Loucy (cell line): ENCODE measurements at regions not wholly inside any gene's neighbourhood (a gene's known extent, or its start where the extent isn't known, plus 50 kb on each side); places are given as distances from the start of the nearest gene placed in this dataset.

ENCODE experiments used
- H2AFZ ChIP-seq: fragments of 200-600 bp; sonication (generic); 2 replicates; pipeline ENCODE4 v1.6.0; 2016; ENCODE audit warnings: antibody characterized with exemption, mild to moderate bottlenecking, low read length, moderate library complexity
- H3F3A ChIP-seq: fragments of 200-600 bp; 2 replicates; pipeline ENCODE4 v1.6.0; 2016; ENCODE audit warnings: antibody characterized with exemption, low read depth, mild to moderate bottlenecking
- H3K27me3 ChIP-seq: fragments of 200-600 bp; sonication (generic); 2 replicates; pipeline ENCODE4 v1.6.1; 2014; ENCODE audit warnings: low read length, mild to moderate bottlenecking; ENCODE audit not compliant: insufficient read depth, poor library complexity, severe bottlenecking
- H3K36me3 ChIP-seq: fragments of 200-600 bp; sonication (generic); 2 replicates; pipeline ENCODE4 v1.6.1; 2016; ENCODE audit warnings: low read length; ENCODE audit not compliant: insufficient read depth
- H3K4me1 ChIP-seq: fragments of 200-600 bp; sonication (generic); 2 replicates; pipeline ENCODE4 v1.5.1; 2014; ENCODE audit warnings: low read length, mild to moderate bottlenecking; ENCODE audit not compliant: insufficient read depth, poor library complexity, severe bottlenecking
- H3K4me2 ChIP-seq: fragments of 200-600 bp; sonication (generic); 2 replicates; pipeline ENCODE4 v1.6.0; 2014; ENCODE audit warnings: antibody characterized with exemption, low read length, low read depth, mild to moderate bottlenecking; ENCODE audit not compliant: poor library complexity, severe bottlenecking
- H3K4me3 ChIP-seq: fragments of 200-600 bp; sonication (generic); 2 replicates; pipeline ENCODE4 v1.5.1; 2014; ENCODE audit warnings: low read length, mild to moderate bottlenecking, mixed read lengths; ENCODE audit not compliant: poor library complexity, severe bottlenecking
- H3K79me2 ChIP-seq: fragments of 200-600 bp; sonication (generic); 2 replicates; pipeline ENCODE4 v1.6.1; 2014; ENCODE audit warnings: low read length; ENCODE audit not compliant: insufficient read depth
- H3K9ac ChIP-seq: fragments of 200-600 bp; sonication (generic); 2 replicates; pipeline ENCODE4 v1.6.0; 2014; ENCODE audit warnings: mild to moderate bottlenecking, low read depth, low read length, moderate library complexity; ENCODE audit not compliant: poor library complexity, severe bottlenecking
- H3K9me2 ChIP-seq: fragments of 200-600 bp; sonication (generic); replicated peaks from 2 replicates; pipeline ENCODE4 v1.6.1; 2016; ENCODE audit warnings: low read depth, low read length, mixed read lengths
- H3K9me3 ChIP-seq: fragments of 200-600 bp; sonication (generic); 2 replicates; pipeline ENCODE4 v1.6.1; 2014; ENCODE audit warnings: mild to moderate bottlenecking, antibody characterized with exemption, low read length, low read depth; ENCODE audit not compliant: insufficient read depth
- H4K20me1 ChIP-seq: fragments of 200-600 bp; sonication (generic); 2 replicates; pipeline ENCODE4 v1.6.0; 2014; ENCODE audit warnings: antibody characterized with exemption, low read length, mild to moderate bottlenecking; ENCODE audit not compliant: insufficient read depth, poor library complexity, severe bottlenecking
- CTCF ChIP-seq: fragments of 200-600 bp; sonication (generic); conservative IDR thresholded peaks from 2 replicates; pipeline ENCODE4 v1.5.1; 2014; ENCODE audit warnings: mild to moderate bottlenecking, antibody characterized with exemption, low read length
- EZH2phosphoT487 ChIP-seq: fragments of 200-600 bp; IDR thresholded peaks from 2 replicates; pipeline ENCODE4 v1.6.1; 2018; ENCODE audit warnings: antibody characterized with exemption, mild to moderate bottlenecking, moderate library complexity, borderline replicate concordance

- Histone ChIP-seq H3K4me2 (no peak overlapping the region), H2AFZ (no peak overlapping the region)
These were observed 304.0 kb downstream of the LPIN1 start for GRCh38 chr2:12050396-12050795.

GRCh38 chr2:12051831-12052230, 305.4 kb downstream of the LPIN1 start:
- Histone ChIP-seq H2AFZ (no peak overlapping the region), H3K9me2 (no peaks in the 10 kb centered on the region), H3K4me2 (no peak overlapping the region), H3K79me2 (no peaks in the 10 kb centered on the region), H3K9ac (no peak overlapping the region), H3K9me3 (peaks cover 2% of the 10 kb centered on the region; the same call in 1 of the 2 replicates), H4K20me1 (no peaks in the 10 kb centered on the region), H3K4me1 (peaks cover 56% of the 10 kb centered on the region), H3F3A (no peaks in the 10 kb centered on the region), H3K36me3 (no peaks in the 10 kb centered on the region), H3K27me3 (no peaks in the 10 kb centered on the region), H3K4me3 (no peak overlapping the region)
- TF ChIP-seq EZH2phosphoT487 (no peak), CTCF (no peak)

More at GRCh38 chr2:12050396-12050795, 304.0 kb downstream of the LPIN1 start:
- no peaks in the 10 kb centered on the region for H3K79me2 ChIP-seq
- peaks cover 2% of the 10 kb centered on the region; the same call in 1 of the 2 replicates for H3K9me3 ChIP-seq
- TF ChIP-seq EZH2phosphoT487 (no peak), CTCF (no peak)
- no peaks in the 10 kb centered on the region for H3F3A ChIP-seq
- no peaks in the 10 kb centered on the region for H3K9me2 ChIP-seq
- no peak overlapping the region for H3K9ac ChIP-seq
- H3K27me3 ChIP-seq = no peaks in the 10 kb centered on the region
- H3K4me3 ChIP-seq = no peak overlapping the region
- H3K36me3 ChIP-seq = no peaks in the 10 kb centered on the region
- H4K20me1 ChIP-seq = no peaks in the 10 kb centered on the region
- peaks cover 48% of the 10 kb centered on the region for H3K4me1 ChIP-seq

GRCh38 chr2:12052796-12053195, 306.4 kb downstream of the LPIN1 start:
- Histone ChIP-seq H3F3A (no peaks in the 10 kb centered on the region), H3K79me2 (no peaks in the 10 kb centered on the region), H2AFZ (no peak overlapping the region), H3K9ac (no peak overlapping the region), H3K4me1 (peaks cover 55% of the 10 kb centered on the region), H3K27me3 (no peaks in the 10 kb centered on the region), H3K9me2 (no peaks in the 10 kb centered on the region), H4K20me1 (no peaks in the 10 kb centered on the region), H3K36me3 (no peaks in the 10 kb centered on the region), H3K4me3 (no peak overlapping the region), H3K4me2 (no peak overlapping the region), H3K9me3 (peaks cover 2% of the 10 kb centered on the region; the same call in 1 of the 2 replicates)
- TF ChIP-seq EZH2phosphoT487 (no peak), CTCF (no peak)
